CD14-positive monocyte (primary cell): ENCODE measurements at regions not wholly inside any gene's neighbourhood (a gene's known extent, or its start where the extent isn't known, plus 50 kb on each side); places are given as distances from the start of the nearest gene placed in this dataset.

Source experiments
- DNase-seq, 3 donors: peaks; one replicate each; pipeline ENCODE4 v3.0.0-alpha.2; 2011 to 2022
- H2AFZ ChIP-seq: 2 replicates; pipeline ENCODE4 v1.6.0; 2012; ENCODE audit warnings: mild to moderate bottlenecking, low read depth, low read length, inconsistent platforms; ENCODE audit not compliant: insufficient read depth, poor library complexity, severe bottlenecking
- H3K27ac ChIP-seq, 2 donors: 1 replicate in 1 of 2; 2 replicates in 1 of 2; pipeline ENCODE4 v1.5.1; 2012 to 2013; ENCODE audit warnings: low read length in 2 of 2, control low read depth in 1 of 2, inconsistent platforms in 1 of 2, low read depth in 1 of 2, mild to moderate bottlenecking in 1 of 2
- H3K27me3 ChIP-seq, 2 donors: one replicate each; pipeline versions ENCODE4 v1.6.0 to v1.6.1; 2011 to 2013; ENCODE audit warnings: low read length in 2 of 2; ENCODE audit not compliant: control insufficient read depth in 2 of 2, insufficient read depth in 2 of 2
- H3K36me3 ChIP-seq, 2 donors: replicated peaks in 1 of 2; 1 replicate in 1 of 2; 2 replicates in 1 of 2; pipeline versions ENCODE4 v1.5.1 to v1.6.1; 2012 to 2013; ENCODE audit warnings: low read length in 2 of 2, control low read depth in 1 of 2, inconsistent platforms in 1 of 2, mild to moderate bottlenecking in 1 of 2; ENCODE audit not compliant: insufficient read depth in 2 of 2, control insufficient read depth in 1 of 2
- H3K4me1 ChIP-seq, 2 donors: 1 replicate in 1 of 2; 2 replicates in 1 of 2; pipeline versions ENCODE4 v1.5.1 to v1.6.1; 2012 to 2013; ENCODE audit warnings: low read length in 2 of 2, control low read depth in 1 of 2, inconsistent platforms in 1 of 2, mild to moderate bottlenecking in 1 of 2, moderate library complexity in 1 of 2; ENCODE audit not compliant: insufficient read depth in 2 of 2, control insufficient read depth in 1 of 2
- H3K4me2 ChIP-seq: replicated peaks from 2 replicates; pipeline ENCODE3; 2012; ENCODE audit warnings: low read length, moderate library complexity, mild to moderate bottlenecking; ENCODE audit not compliant: poor library complexity, severe bottlenecking; ENCODE audit errors: extremely low read depth
- H3K4me3 ChIP-seq, 3 experiments: fragments of 200-600 bp in 1 of 3; sonication (generic) in 1 of 3; replicated peaks in 1 of 3; 1 replicate in 2 of 3; 2 replicates in 1 of 3; pipeline ENCODE4 v1.5.1; 2011 to 2013; ENCODE audit warnings: low read length in 3 of 3, mild to moderate bottlenecking in 3 of 3, control low read depth in 2 of 3, low read depth in 2 of 3, inconsistent platforms in 1 of 3, moderate library complexity in 1 of 3
- H3K79me2 ChIP-seq: 2 replicates; pipeline ENCODE4 v1.6.0; 2012; ENCODE audit warnings: mild to moderate bottlenecking, control low read depth, inconsistent platforms, low read length, moderate library complexity; ENCODE audit not compliant: insufficient read depth
- H3K9ac ChIP-seq: 2 replicates; pipeline ENCODE4 v1.6.0; 2017; ENCODE audit warnings: low read length, mild to moderate bottlenecking; ENCODE audit not compliant: insufficient read depth, poor library complexity, severe bottlenecking
- H3K9me3 ChIP-seq, 2 donors: replicated peaks in 1 of 2; 1 replicate in 1 of 2; 2 replicates in 1 of 2; pipeline versions ENCODE4 v1.5.1 to v1.6.1; 2012 to 2013; ENCODE audit warnings: low read length in 2 of 2, control low read depth in 1 of 2; ENCODE audit not compliant: control insufficient read depth in 1 of 2, insufficient read depth in 1 of 2
- H4K20me1 ChIP-seq: 2 replicates; pipeline ENCODE4 v1.6.0; 2012; ENCODE audit warnings: mild to moderate bottlenecking, low read length, control low read depth, moderate library complexity; ENCODE audit not compliant: insufficient read depth
- H3K27ac Mint-ChIP-seq, 7 donors: one replicate each; pipeline ENCODE4 v1.8.0; 2020; ENCODE audit warnings: mild to moderate bottlenecking in 7 of 7, mixed read lengths in 7 of 7, moderate library complexity in 6 of 7, inconsistent platforms in 2 of 7
- H3K27me3 Mint-ChIP-seq, 3 donors: one replicate each; pipeline ENCODE4 v1.8.0; 2021 to 2022; ENCODE audit warnings: low read depth in 3 of 3, mild to moderate bottlenecking in 3 of 3, mixed read lengths in 3 of 3, moderate library complexity in 3 of 3, inconsistent platforms in 1 of 3
- H3K36me3 Mint-ChIP-seq, 2 donors: one replicate each; pipeline ENCODE4 v1.8.0; 2020; ENCODE audit warnings: mixed read lengths in 2 of 2, inconsistent platforms in 1 of 2, mild to moderate bottlenecking in 1 of 2
- H3K4me1 Mint-ChIP-seq: one replicate; pipeline ENCODE4 v1.8.0; 2020; ENCODE audit warnings: mild to moderate bottlenecking, mixed read lengths
- H3K4me3 Mint-ChIP-seq, 2 donors: one replicate each; pipeline ENCODE4 v1.8.0; 2020; ENCODE audit warnings: mild to moderate bottlenecking in 2 of 2, mixed read lengths in 2 of 2, moderate library complexity in 1 of 2
- H3K9me3 Mint-ChIP-seq, 7 donors: one replicate each; pipeline ENCODE4 v1.8.0; 2020 to 2022; ENCODE audit warnings: mixed read lengths in 7 of 7, mild to moderate bottlenecking in 6 of 7, moderate library complexity in 6 of 7, inconsistent platforms in 2 of 7
- intact Hi-C, 2 donors: fragments of 100-400 bp; cut with micrococcal nuclease; formaldehyde crosslinking; loops; one replicate each; pipeline versions ENCODE4 v1.15.0 to v1.15.1; 2023
- TF ChIP-seq, protein P1 (sequence below): fragments of 200-600 bp; IDR thresholded peaks from one replicate; pipeline ENCODE4 v1.8.0; 2022; ENCODE audit warnings: antibody characterized with exemption, mild to moderate bottlenecking

- no peaks in the 10 kb centered on the region for H4K20me1 ChIP-seq
- no peaks in the 10 kb centered on the region for H3K4me1 Mint-ChIP-seq
- no peaks in the 10 kb centered on the region for H3K4me1 ChIP-seq
- no peak overlapping the region for H2AFZ ChIP-seq
- H3K36me3 ChIP-seq, result no peaks in the 10 kb centered on the region
- H3K4me3 Mint-ChIP-seq, result no peak overlapping the region
- H3K27ac Mint-ChIP-seq, result no peak overlapping the region
- H3K79me2 ChIP-seq, result no peaks in the 10 kb centered on the region
- TF ChIP-seq, protein P1, sequence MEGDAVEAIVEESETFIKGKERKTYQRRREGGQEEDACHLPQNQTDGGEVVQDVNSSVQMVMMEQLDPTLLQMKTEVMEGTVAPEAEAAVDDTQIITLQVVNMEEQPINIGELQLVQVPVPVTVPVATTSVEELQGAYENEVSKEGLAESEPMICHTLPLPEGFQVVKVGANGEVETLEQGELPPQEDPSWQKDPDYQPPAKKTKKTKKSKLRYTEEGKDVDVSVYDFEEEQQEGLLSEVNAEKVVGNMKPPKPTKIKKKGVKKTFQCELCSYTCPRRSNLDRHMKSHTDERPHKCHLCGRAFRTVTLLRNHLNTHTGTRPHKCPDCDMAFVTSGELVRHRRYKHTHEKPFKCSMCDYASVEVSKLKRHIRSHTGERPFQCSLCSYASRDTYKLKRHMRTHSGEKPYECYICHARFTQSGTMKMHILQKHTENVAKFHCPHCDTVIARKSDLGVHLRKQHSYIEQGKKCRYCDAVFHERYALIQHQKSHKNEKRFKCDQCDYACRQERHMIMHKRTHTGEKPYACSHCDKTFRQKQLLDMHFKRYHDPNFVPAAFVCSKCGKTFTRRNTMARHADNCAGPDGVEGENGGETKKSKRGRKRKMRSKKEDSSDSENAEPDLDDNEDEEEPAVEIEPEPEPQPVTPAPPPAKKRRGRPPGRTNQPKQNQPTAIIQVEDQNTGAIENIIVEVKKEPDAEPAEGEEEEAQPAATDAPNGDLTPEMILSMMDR, result no peak
- no peaks in the 10 kb centered on the region for H3K36me3 Mint-ChIP-seq
- H3K27me3 Mint-ChIP-seq, result peaks cover 0 to 3% (median 1%) of the 10 kb centered on the region in 3 donors
- H3K4me3 ChIP-seq, result no peak overlapping the region
- no peaks in the 10 kb centered on the region for H3K27me3 ChIP-seq
- H3K9me3 ChIP-seq, result peaks cover 0 to 7% of the 10 kb centered on the region in 2 donors
- intact Hi-C loops, result no loop called here
- no peak overlapping the region for H3K9ac ChIP-seq
- no peak overlapping the region for H3K27ac ChIP-seq
- no peak overlapping the region for H3K4me2 ChIP-seq
- DNase-seq, result no peak
- peaks cover 0 to 5% (median 0%) of the 10 kb centered on the region in 7 donors for H3K9me3 Mint-ChIP-seq
Measured at GRCh38 chr5:152303841-152304240, 101.2 kb downstream of the NMUR2 start.

DNA sequence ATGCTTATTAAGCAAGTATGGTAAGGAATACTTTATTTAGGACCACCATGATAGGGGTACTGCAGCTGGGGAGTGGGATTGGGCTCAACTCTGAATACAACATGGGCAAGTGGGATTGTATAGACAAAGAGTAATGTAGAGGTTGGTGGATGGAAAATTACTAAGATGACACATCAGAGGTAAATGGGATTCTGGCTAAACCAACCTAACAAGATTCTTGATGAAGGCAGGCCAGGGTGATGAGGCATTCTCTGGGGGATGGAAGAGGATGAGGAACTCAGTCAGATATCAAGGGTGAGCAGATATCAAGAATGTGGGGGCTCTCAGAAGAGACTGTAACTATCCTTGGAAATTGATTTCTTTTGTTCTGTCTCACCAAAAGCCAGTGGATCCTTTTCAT lies 107.2 kb downstream of the NMUR2 start:
- TF ChIP-seq, protein P1, result no peak
- Histone ChIP-seq H3K36me3 (no peaks in the 10 kb centered on the region), H3K27me3 (no peaks in the 10 kb centered on the region), H3K4me3 (no peak overlapping the region), H2AFZ (no peak overlapping the region), H3K4me1 (no peaks in the 10 kb centered on the region), H3K79me2 (no peaks in the 10 kb centered on the region), H3K27ac (no peak overlapping the region), H3K4me2 (no peak overlapping the region), H3K9me3 (peaks cover 0 to 5% of the 10 kb centered on the region in 2 donors), H4K20me1 (no peaks in the 10 kb centered on the region), H3K9ac (no peak overlapping the region)
- H3K36me3 Mint-ChIP-seq, result no peaks in the 10 kb centered on the region
- no peak for DNase-seq
- no peaks in the 10 kb centered on the region for H3K4me1 Mint-ChIP-seq
- no peak overlapping the region for H3K4me3 Mint-ChIP-seq
- peaks cover 0 to 2% (median 1%) of the 10 kb centered on the region in 3 donors for H3K27me3 Mint-ChIP-seq
- H3K9me3 Mint-ChIP-seq, result peaks cover 0 to 7% (median 2%) of the 10 kb centered on the region in 7 donors
- intact Hi-C loops, result no loop called here
- no peak overlapping the region for H3K27ac Mint-ChIP-seq
